ENCODE measurements at regions not wholly inside any gene's neighbourhood (a gene's known extent, or its start where the extent isn't known, plus 50 kb on each side); places are given as distances from the start of the nearest gene placed in this dataset.
"Not testable (repeated sequence)": the region's sequence is repeated elsewhere in the genome, so short reads cannot be mapped to it uniquely, and the experiment has no call there.

DNA sequence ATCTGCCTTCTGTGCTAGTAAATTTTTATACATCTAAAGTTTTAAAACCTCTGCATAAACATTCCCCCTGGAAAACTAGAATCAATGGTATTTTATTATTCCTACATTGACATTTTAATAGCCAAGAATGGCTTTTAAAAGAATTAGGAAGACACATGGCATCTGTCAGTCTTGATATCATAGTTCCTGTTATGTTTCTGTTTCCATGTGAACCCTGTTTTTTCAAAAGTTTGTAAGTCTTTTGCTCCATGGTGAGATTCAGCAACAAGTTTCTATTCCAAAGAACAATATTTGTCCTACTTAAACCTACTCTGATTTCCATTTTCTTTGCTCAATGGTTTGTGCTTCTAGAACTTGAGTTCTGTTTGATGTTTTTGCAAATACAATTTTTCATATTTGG is 95.2 kb downstream of the PLEKHG1 start:
- Histone ChIP-seq H3K9me3 (ENCODE audit: control insufficient read depth, low read length) (no peaks in the 10 kb centered on the region), H3K27me3 (ENCODE audit: control insufficient read depth, insufficient read depth, low read length, poor library complexity, severe bottlenecking) (no peaks in the 10 kb centered on the region), H3K4me3 (ENCODE audit: low read length) (no peak overlapping the region), H3K36me3 (ENCODE audit: control insufficient read depth, insufficient read depth, low read length) (no peaks in the 10 kb centered on the region), H3K9ac (ENCODE audit: extremely low read depth, low read length, poor library complexity, severe bottlenecking) (no peak overlapping the region), H3K27ac (ENCODE audit: low read depth, low read length) (no peak overlapping the region), H3K4me1 (ENCODE audit: control insufficient read depth, insufficient read depth, low read length) (no peaks in the 10 kb centered on the region)
- no peaks in the 10 kb centered on the region for H3K9me3 Mint-ChIP-seq
- H3K27ac Mint-ChIP-seq: no peak overlapping the region
- no peaks in the 10 kb centered on the region for H3K27me3 Mint-ChIP-seq (ENCODE audit: insufficient read depth)
- H3K36me3 Mint-ChIP-seq (ENCODE audit: low read depth): no peaks in the 10 kb centered on the region
- H3K4me3 Mint-ChIP-seq: no peak overlapping the region
- H3K4me1 Mint-ChIP-seq: peaks cover 9% of the 10 kb centered on the region
- TF ChIP-seq, protein P1, sequence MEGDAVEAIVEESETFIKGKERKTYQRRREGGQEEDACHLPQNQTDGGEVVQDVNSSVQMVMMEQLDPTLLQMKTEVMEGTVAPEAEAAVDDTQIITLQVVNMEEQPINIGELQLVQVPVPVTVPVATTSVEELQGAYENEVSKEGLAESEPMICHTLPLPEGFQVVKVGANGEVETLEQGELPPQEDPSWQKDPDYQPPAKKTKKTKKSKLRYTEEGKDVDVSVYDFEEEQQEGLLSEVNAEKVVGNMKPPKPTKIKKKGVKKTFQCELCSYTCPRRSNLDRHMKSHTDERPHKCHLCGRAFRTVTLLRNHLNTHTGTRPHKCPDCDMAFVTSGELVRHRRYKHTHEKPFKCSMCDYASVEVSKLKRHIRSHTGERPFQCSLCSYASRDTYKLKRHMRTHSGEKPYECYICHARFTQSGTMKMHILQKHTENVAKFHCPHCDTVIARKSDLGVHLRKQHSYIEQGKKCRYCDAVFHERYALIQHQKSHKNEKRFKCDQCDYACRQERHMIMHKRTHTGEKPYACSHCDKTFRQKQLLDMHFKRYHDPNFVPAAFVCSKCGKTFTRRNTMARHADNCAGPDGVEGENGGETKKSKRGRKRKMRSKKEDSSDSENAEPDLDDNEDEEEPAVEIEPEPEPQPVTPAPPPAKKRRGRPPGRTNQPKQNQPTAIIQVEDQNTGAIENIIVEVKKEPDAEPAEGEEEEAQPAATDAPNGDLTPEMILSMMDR (conservative IDR thresholded peaks at IDR 0.05): no peak
- DNase-seq: no peak

DNA sequence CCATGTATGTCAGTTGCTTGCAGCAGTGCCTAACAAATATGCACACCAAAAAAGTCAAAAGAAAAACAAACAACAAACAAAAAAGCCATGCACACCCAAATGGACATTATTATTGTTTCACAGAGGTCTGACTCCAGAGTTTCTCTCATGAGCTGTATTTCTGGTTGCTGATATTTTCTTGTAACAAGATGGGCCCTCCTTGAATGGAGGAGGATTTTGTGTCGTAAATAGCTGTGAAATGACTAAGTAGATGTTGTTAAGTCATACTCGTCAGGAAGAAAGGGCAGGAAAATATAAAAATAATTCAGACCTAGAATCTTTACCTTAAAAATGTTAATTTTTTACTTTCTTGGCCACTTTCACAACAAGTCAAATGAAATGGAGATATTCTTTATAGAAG is 96.0 kb downstream of the PLEKHG1 start:
- H3K27ac Mint-ChIP-seq: no peak overlapping the region
- peaks cover 9% of the 10 kb centered on the region for H3K4me1 Mint-ChIP-seq
- 91% methylated on average over 2 of the region's 2 CpGs; no CpG with 5 or more reads in 1 of the 2 experiments for WGBS, 2 experiments (ENCODE audit: insufficient coverage in 1 of 2, insufficient read length in 1 of 2)
- DNase-seq: no peak
- Histone ChIP-seq H3K9me3 (ENCODE audit: control insufficient read depth, low read length) (no peaks in the 10 kb centered on the region), H3K36me3 (ENCODE audit: control insufficient read depth, insufficient read depth, low read length) (no peaks in the 10 kb centered on the region), H3K9ac (ENCODE audit: extremely low read depth, low read length, poor library complexity, severe bottlenecking) (no peak overlapping the region), H3K4me3 (ENCODE audit: low read length) (no peak overlapping the region), H3K27ac (ENCODE audit: low read depth, low read length) (no peak overlapping the region), H3K4me1 (ENCODE audit: control insufficient read depth, insufficient read depth, low read length) (no peaks in the 10 kb centered on the region), H3K27me3 (ENCODE audit: control insufficient read depth, insufficient read depth, low read length, poor library complexity, severe bottlenecking) (no peaks in the 10 kb centered on the region)
- H3K27me3 Mint-ChIP-seq (ENCODE audit: insufficient read depth): no peaks in the 10 kb centered on the region
- H3K9me3 Mint-ChIP-seq: no peaks in the 10 kb centered on the region
- no peaks in the 10 kb centered on the region for H3K36me3 Mint-ChIP-seq (ENCODE audit: low read depth)
- TF ChIP-seq, protein P1 (conservative IDR thresholded peaks at IDR 0.05): no peak
- no peak overlapping the region for H3K4me3 Mint-ChIP-seq

DNA sequence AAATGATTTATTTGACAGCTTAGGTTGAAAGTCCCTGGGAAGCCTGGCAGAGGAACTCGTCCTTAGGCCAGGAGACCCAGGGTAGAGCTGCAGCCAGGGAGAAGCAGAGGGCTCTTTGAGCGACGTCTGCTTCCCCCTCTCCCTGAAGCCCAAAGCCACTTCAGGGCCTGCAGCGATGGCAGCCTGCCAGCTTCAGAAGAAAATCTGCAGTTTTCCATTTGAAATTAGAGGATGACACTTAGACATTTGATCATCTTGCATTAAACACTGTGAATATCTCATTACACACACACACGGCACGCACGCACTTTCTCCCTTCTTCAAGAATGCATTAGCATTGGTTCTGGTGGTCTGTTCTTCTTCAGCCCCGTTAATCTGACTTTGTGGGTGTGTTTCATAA is 96.5 kb downstream of the PLEKHG1 start:
- TF ChIP-seq, protein P1 (conservative IDR thresholded peaks at IDR 0.05): no peak
- Histone ChIP-seq H3K27ac (ENCODE audit: low read depth, low read length) (no peak overlapping the region), H3K4me3 (ENCODE audit: low read length) (no peak overlapping the region), H3K36me3 (ENCODE audit: control insufficient read depth, insufficient read depth, low read length) (no peaks in the 10 kb centered on the region), H3K9me3 (ENCODE audit: control insufficient read depth, low read length) (no peaks in the 10 kb centered on the region), H3K9ac (ENCODE audit: extremely low read depth, low read length, poor library complexity, severe bottlenecking) (no peak overlapping the region), H3K27me3 (ENCODE audit: control insufficient read depth, insufficient read depth, low read length, poor library complexity, severe bottlenecking) (no peaks in the 10 kb centered on the region), H3K4me1 (ENCODE audit: control insufficient read depth, insufficient read depth, low read length) (no peaks in the 10 kb centered on the region)
- no peak for DNase-seq
- Mint-ChIP-seq H3K36me3 (ENCODE audit: low read depth) (no peaks in the 10 kb centered on the region), H3K27me3 (ENCODE audit: insufficient read depth) (no peaks in the 10 kb centered on the region), H3K27ac (no peak overlapping the region), H3K4me1 (peaks cover 9% of the 10 kb centered on the region), H3K9me3 (no peaks in the 10 kb centered on the region), H3K4me3 (no peak overlapping the region)
- WGBS, 2 experiments (ENCODE audit: insufficient coverage in 1 of 2, insufficient read length in 1 of 2): 89 to 94% methylated on average over 7 to 8 of the region's 8 CpGs

DNA sequence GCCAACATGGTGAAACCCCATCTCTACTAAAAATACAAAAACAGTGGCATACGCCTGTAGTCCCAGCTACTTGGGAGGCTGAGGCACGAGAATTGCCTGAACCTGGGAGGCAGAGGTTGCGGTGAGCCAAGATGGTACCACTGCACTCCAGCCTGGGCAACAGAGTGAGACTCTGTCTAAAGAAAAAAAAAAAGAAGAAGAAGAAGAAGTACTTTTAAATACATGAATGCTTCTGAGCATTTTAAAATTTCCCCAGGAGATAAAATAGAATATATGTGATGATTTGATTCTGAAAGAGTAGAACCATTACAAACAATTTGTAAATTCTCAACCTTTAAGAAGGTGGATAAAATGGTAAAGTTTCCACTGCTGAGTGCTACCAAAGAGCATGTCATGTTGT is 97.2 kb downstream of the PLEKHG1 start:
- H3K4me1 Mint-ChIP-seq; H3K4me3 Mint-ChIP-seq; H3K36me3 ChIP-seq (ENCODE audit: control insufficient read depth, insufficient read depth, low read length); H3K9me3 Mint-ChIP-seq; H3K27ac ChIP-seq (ENCODE audit: low read depth, low read length); H3K9me3 ChIP-seq (ENCODE audit: control insufficient read depth, low read length); DNase-seq; H3K4me3 ChIP-seq (ENCODE audit: low read length); H3K27ac Mint-ChIP-seq; H3K27me3 Mint-ChIP-seq (ENCODE audit: insufficient read depth); H3K27me3 ChIP-seq (ENCODE audit: control insufficient read depth, insufficient read depth, low read length, poor library complexity, severe bottlenecking); H3K9ac ChIP-seq (ENCODE audit: extremely low read depth, low read length, poor library complexity, severe bottlenecking); H3K36me3 Mint-ChIP-seq (ENCODE audit: low read depth); H3K4me1 ChIP-seq (ENCODE audit: control insufficient read depth, insufficient read depth, low read length): not testable (repeated sequence)
- WGBS, 2 experiments (ENCODE audit: insufficient coverage in 1 of 2, insufficient read length in 1 of 2): 94 to 95% methylated on average over 2 to 3 of the region's 3 CpGs

Measured in endodermal cell (in vitro differentiated cells).